ENCODE measurements at regions not wholly inside any gene's neighbourhood (a gene's known extent, or its start where the extent isn't known, plus 50 kb on each side); places are given as distances from the start of the nearest gene placed in this dataset.
A peak's percentile ranks its signal among the peaks of the same experiment; 100 is the strongest.

GRCh38 chr11:35057926-35058668, 80.9 kb upstream of the CD44 start:
- H3K4me3 Mint-ChIP-seq = peak overlapping the region in 2 of 4 donors; percentile 20 to 38
- Histone ChIP-seq H3K4me3 (ENCODE audit: low read depth, low read length) (no peak overlapping the region), H3K9me3 (ENCODE audit: control insufficient read depth in 2 of 2, low read length in 2 of 2) (no peaks in the 10 kb centered on the region), H3K27ac (ENCODE audit: insufficient read depth, low read length, poor library complexity, severe bottlenecking) (no peak overlapping the region), H3K36me3 (ENCODE audit: control insufficient read depth, insufficient read depth, low read length) (no peaks in the 10 kb centered on the region), H3K4me1 (ENCODE audit: control insufficient read depth, insufficient read depth, low read length, poor library complexity, severe bottlenecking) (peaks cover 17% of the 10 kb centered on the region), H3K27me3 (ENCODE audit: control insufficient read depth, insufficient read depth, low read length) (no peaks in the 10 kb centered on the region)
- H3K4me1 Mint-ChIP-seq = peaks cover 26 to 48% (median 38%) of the 10 kb centered on the region in 4 donors
- H3K27ac Mint-ChIP-seq = peak overlapping the region; percentile 57 to 69 (median 64)
- no peaks in the 10 kb centered on the region for H3K27me3 Mint-ChIP-seq
- peaks cover 0 to 2% (median 0%) of the 10 kb centered on the region in 7 donors for H3K9me3 Mint-ChIP-seq
- peaks cover 13% of the 10 kb centered on the region for H3K36me3 Mint-ChIP-seq
- no peak for ATAC-seq (ENCODE audit: low read depth in 2 of 2)
- no peak for DNase-seq

- no peaks in the 10 kb centered on the region for H3K27me3 ChIP-seq (ENCODE audit: control insufficient read depth, insufficient read depth, low read length)
- Mint-ChIP-seq H3K4me3 (peak overlapping the region in 3 of 4 donors; percentile 20 to 75 (median 42)), H3K9me3 (peaks cover 0 to 2% (median 0%) of the 10 kb centered on the region in 7 donors), H3K4me1 (peaks cover 26 to 48% (median 38%) of the 10 kb centered on the region in 4 donors), H3K36me3 (peaks cover 13% of the 10 kb centered on the region), H3K27ac (peak overlapping the region; percentile 64 to 83 (median 72)), H3K27me3 (no peaks in the 10 kb centered on the region)
- no peaks in the 10 kb centered on the region for H3K36me3 ChIP-seq (ENCODE audit: control insufficient read depth, insufficient read depth, low read length)
- peak overlapping the region; percentile 20 for H3K27ac ChIP-seq (ENCODE audit: insufficient read depth, low read length, poor library complexity, severe bottlenecking)
- peak in 1 of 3 donors; percentile 33 for DNase-seq
- no peaks in the 10 kb centered on the region for H3K9me3 ChIP-seq (ENCODE audit: control insufficient read depth in 2 of 2, low read length in 2 of 2)
- peaks cover 17% of the 10 kb centered on the region for H3K4me1 ChIP-seq (ENCODE audit: control insufficient read depth, insufficient read depth, low read length, poor library complexity, severe bottlenecking)
- H3K4me3 ChIP-seq (ENCODE audit: low read depth, low read length) = peak overlapping the region; percentile 10
- peak; percentile 25 to 58 for ATAC-seq (ENCODE audit: low read depth in 2 of 2)
These were observed 80.1 kb upstream of the CD44 start for GRCh38 chr11:35058669-35059434.

- H3K9me3 Mint-ChIP-seq = no peaks in the 10 kb centered on the region
- DNase-seq (no peak), ATAC-seq (ENCODE audit: low read depth in 2 of 2) (no peak)
- H3K27ac ChIP-seq (ENCODE audit: insufficient read depth, low read length, poor library complexity, severe bottlenecking) = no peak overlapping the region
- peak overlapping the region in 1 of 3 donors; percentile 44 for H3K27ac Mint-ChIP-seq
- peaks cover 26% of the 10 kb centered on the region for H3K4me1 ChIP-seq (ENCODE audit: control insufficient read depth, insufficient read depth, low read length, poor library complexity, severe bottlenecking)
- no peaks in the 10 kb centered on the region for H3K27me3 Mint-ChIP-seq
- H3K4me1 Mint-ChIP-seq = peaks cover 29 to 55% (median 41%) of the 10 kb centered on the region in 4 donors
- no peaks in the 10 kb centered on the region for H3K36me3 ChIP-seq (ENCODE audit: control insufficient read depth, insufficient read depth, low read length)
- no peak overlapping the region for H3K4me3 ChIP-seq (ENCODE audit: low read depth, low read length)
- no peaks in the 10 kb centered on the region for H3K9me3 ChIP-seq (ENCODE audit: control insufficient read depth in 2 of 2, low read length in 2 of 2)
- H3K27me3 ChIP-seq (ENCODE audit: control insufficient read depth, insufficient read depth, low read length) = no peaks in the 10 kb centered on the region
- H3K4me3 Mint-ChIP-seq = no peak overlapping the region
- H3K36me3 Mint-ChIP-seq = peaks cover 5% of the 10 kb centered on the region
These were observed 77.2 kb upstream of the CD44 start for GRCh38 chr11:35061516-35062440.

GRCh38 chr11:35063488-35063931, 75.5 kb upstream of the CD44 start:
- H3K27ac Mint-ChIP-seq = no peak overlapping the region
- Histone ChIP-seq H3K36me3 (ENCODE audit: control insufficient read depth, insufficient read depth, low read length) (no peaks in the 10 kb centered on the region), H3K27me3 (ENCODE audit: control insufficient read depth, insufficient read depth, low read length) (no peaks in the 10 kb centered on the region), H3K4me1 (ENCODE audit: control insufficient read depth, insufficient read depth, low read length, poor library complexity, severe bottlenecking) (peaks cover 29% of the 10 kb centered on the region), H3K4me3 (ENCODE audit: low read depth, low read length) (no peak overlapping the region), H3K27ac (ENCODE audit: insufficient read depth, low read length, poor library complexity, severe bottlenecking) (no peak overlapping the region), H3K9me3 (ENCODE audit: control insufficient read depth in 2 of 2, low read length in 2 of 2) (no peaks in the 10 kb centered on the region)
- ATAC-seq (ENCODE audit: low read depth in 2 of 2) (no peak), DNase-seq (no peak)
- peaks cover 29 to 50% (median 41%) of the 10 kb centered on the region in 4 donors for H3K4me1 Mint-ChIP-seq
- no peak overlapping the region for H3K4me3 Mint-ChIP-seq
- no peaks in the 10 kb centered on the region for H3K9me3 Mint-ChIP-seq
- peaks cover 5% of the 10 kb centered on the region for H3K36me3 Mint-ChIP-seq
- H3K27me3 Mint-ChIP-seq = no peaks in the 10 kb centered on the region

GRCh38 chr11:35064114-35064800, 74.7 kb upstream of the CD44 start:
- H3K4me1 Mint-ChIP-seq = peaks cover 22 to 47% (median 39%) of the 10 kb centered on the region in 4 donors

GRCh38 chr11:35065566-35065965, 73.4 kb upstream of the CD44 start:
- H3K27ac ChIP-seq (ENCODE audit: insufficient read depth, low read length, poor library complexity, severe bottlenecking) = no peak overlapping the region
- peak overlapping the region; percentile 3 to 33 (median 6) for H3K27ac Mint-ChIP-seq
- no peak for DNase-seq
- peaks cover 21% of the 10 kb centered on the region for H3K4me1 ChIP-seq (ENCODE audit: control insufficient read depth, insufficient read depth, low read length, poor library complexity, severe bottlenecking)
- peak overlapping the region in 1 of 4 donors; percentile 65 for H3K4me3 Mint-ChIP-seq
- no peaks in the 10 kb centered on the region for H3K36me3 ChIP-seq (ENCODE audit: control insufficient read depth, insufficient read depth, low read length)
- no peak overlapping the region for H3K4me3 ChIP-seq (ENCODE audit: low read depth, low read length)
- ATAC-seq (ENCODE audit: low read depth in 2 of 2) = no peak
- H3K4me1 Mint-ChIP-seq = peaks cover 18 to 36% (median 31%) of the 10 kb centered on the region in 4 donors
- peaks cover 0 to 15% (median 3%) of the 10 kb centered on the region in 7 donors for H3K9me3 Mint-ChIP-seq
- H3K36me3 Mint-ChIP-seq = peaks cover 8% of the 10 kb centered on the region
- H3K27me3 Mint-ChIP-seq = no peaks in the 10 kb centered on the region
- H3K9me3 ChIP-seq (ENCODE audit: control insufficient read depth in 2 of 2, low read length in 2 of 2) = peaks cover 5 to 8% of the 10 kb centered on the region in 2 experiments
- H3K27me3 ChIP-seq (ENCODE audit: control insufficient read depth, insufficient read depth, low read length) = no peaks in the 10 kb centered on the region

More at GRCh38 chr11:35064114-35064800, 74.7 kb upstream of the CD44 start:
- Histone ChIP-seq H3K27ac (ENCODE audit: insufficient read depth, low read length, poor library complexity, severe bottlenecking) (no peak overlapping the region), H3K36me3 (ENCODE audit: control insufficient read depth, insufficient read depth, low read length) (no peaks in the 10 kb centered on the region), H3K9me3 (ENCODE audit: control insufficient read depth in 2 of 2, low read length in 2 of 2) (no peaks in the 10 kb centered on the region), H3K27me3 (ENCODE audit: control insufficient read depth, insufficient read depth, low read length) (no peaks in the 10 kb centered on the region), H3K4me1 (ENCODE audit: control insufficient read depth, insufficient read depth, low read length, poor library complexity, severe bottlenecking) (peaks cover 26% of the 10 kb centered on the region), H3K4me3 (ENCODE audit: low read depth, low read length) (no peak overlapping the region)
- H3K27ac Mint-ChIP-seq = no peak overlapping the region
- no peaks in the 10 kb centered on the region for H3K27me3 Mint-ChIP-seq
- peaks cover under 1% of the 10 kb centered on the region for H3K36me3 Mint-ChIP-seq
- no peak for DNase-seq
- peaks cover 0 to 4% (median 0%) of the 10 kb centered on the region in 7 donors for H3K9me3 Mint-ChIP-seq
- ATAC-seq (ENCODE audit: low read depth in 2 of 2) = no peak
- no peak overlapping the region for H3K4me3 Mint-ChIP-seq

Data from CD4-positive, CD25-positive, alpha-beta regulatory T cell (primary cell).